SHP77 treated with DMSO at 0.1 percent for 48 hours (cell line): ENCODE measurements at regions not wholly inside any gene's neighbourhood (a gene's known extent, or its start where the extent isn't known, plus 50 kb on each side); places are given as distances from the start of the nearest gene placed in this dataset.

Source experiments
- DNase-seq: peaks from one replicate; lab custom pipeline; 2025; lab: John Stamatoyannopoulos, UW

DNA sequence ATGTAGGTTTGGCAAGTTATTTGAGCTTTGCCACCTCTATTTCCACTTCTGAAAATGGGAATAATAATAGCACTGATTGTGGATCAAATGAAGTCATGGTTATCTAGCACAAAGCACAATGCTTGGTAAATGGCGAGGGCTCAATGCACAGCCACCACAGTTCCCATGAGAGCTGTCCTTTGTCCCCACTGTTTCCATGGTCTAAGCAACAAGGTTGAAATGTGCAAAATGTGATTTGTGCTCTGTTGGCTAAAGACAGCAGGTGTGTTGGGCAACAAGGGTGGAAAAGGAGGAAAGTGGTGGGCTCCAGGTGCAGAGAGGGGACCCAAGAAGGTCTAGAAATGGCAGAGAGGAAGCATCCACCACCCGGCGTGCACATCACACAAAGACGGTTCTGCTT lies 200.5 kb downstream of the TRIM29 start:
- DNase-seq, result no peak

DNA sequence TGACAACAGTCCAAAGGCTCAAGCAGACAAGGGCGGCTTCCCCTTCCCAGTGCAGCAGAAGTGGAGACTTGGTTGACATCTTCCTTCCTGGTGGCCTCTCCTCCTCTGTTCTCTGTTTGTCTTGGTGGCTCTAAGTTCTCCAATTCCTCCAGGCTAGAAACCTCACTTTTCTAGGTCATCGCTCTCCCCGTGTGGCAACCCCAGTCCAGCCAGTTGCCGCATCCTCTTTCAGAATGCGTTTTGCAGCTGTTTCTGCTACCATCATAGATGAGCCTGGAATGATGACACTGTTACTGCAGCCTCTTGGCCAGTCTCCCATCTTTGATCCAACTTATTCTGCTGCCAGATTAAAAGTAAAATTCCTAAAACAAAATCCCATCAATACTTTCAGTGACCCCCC lies 201.5 kb downstream of the TRIM29 start:
- no peak for DNase-seq

DNA sequence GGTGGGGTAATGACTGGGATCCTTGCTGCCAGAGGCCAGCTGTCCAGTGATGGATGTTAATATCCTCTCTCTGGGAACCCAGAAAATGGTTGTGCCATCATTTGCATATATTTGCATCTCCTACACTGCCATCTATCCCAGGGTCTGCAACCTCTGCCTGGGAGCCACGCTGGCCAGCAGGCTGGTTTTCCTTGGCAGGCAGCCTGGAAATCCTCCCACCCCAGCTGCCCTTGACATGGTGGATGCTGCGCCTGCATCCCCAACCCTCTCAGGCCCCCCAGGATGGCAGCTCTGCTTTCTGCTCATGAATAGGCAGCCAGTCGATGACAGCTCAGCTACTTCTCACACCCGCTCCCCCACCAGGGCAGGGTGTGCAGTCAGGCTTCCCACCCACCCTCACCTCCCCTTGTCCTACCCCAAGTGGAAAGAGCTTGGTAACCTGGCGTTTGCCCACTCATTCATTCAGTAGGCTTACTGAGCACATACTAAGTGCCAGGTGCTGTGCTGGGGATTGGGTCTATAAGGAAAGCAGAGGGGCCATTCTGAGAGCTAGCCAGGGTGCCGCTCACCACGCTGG lies 202.5 kb downstream of the TRIM29 start:
- no peak for DNase-seq

DNA sequence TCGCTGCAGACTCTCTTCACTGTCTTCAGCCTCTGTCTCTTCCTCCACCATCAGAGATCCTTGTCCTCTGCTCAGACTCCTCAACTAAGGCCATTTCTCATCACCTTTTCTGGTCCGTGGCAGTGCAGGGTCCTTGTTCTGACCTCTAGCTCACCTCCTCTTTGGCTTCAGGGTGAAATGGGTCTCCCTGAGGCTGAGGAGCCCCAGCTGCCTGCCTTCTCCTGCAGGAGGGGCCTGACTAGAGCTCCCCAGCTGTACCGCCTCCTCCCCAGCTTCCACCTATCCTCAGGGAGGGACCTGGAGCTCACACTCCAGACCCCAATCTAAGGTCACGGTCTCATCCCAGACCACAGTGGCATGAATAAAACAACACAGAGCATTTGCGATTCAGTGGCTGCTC lies 203.0 kb downstream of the TRIM29 start:
- DNase-seq, result no peak

DNA sequence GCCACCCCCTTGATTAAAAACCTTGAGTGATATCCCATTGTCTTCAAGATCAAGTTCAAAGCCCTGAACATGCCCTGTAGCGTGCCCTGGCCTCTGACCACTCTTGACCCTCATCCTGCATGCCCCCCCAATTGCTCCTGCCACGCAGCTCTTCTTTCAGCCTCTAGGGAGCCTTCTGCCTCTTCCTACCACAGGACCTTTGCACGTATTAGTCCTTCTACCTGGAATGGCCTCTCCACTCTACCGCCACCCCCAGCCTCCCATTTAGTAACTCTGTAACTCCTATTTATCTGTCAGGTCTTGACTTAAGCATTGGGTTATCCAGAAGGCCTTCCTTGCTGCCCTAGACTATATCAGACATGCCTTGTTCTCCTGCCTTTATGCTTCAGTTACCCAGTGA lies 203.6 kb downstream of the TRIM29 start:
- DNase-seq, result no peak

DNA sequence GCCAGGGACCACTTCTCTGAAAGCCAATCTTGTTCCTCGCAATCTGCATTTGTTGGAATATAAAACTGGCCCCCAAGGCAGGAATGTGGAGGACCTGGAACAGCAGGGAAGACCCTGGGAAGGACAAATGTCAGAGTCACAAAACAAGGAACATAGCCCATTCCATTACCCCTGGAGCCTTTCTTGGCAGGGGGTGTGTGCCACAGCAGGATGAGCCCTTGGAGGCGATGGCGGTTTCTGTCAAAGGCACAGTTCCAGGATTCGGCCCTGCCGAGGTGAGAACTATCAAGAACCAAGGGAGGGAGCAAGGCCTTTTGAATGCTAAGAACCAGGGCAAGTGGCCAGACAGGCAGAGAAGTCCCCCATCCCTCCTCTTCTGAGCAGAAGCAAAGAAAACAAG lies 204.3 kb downstream of the TRIM29 start:
- DNase-seq, result no peak

DNA sequence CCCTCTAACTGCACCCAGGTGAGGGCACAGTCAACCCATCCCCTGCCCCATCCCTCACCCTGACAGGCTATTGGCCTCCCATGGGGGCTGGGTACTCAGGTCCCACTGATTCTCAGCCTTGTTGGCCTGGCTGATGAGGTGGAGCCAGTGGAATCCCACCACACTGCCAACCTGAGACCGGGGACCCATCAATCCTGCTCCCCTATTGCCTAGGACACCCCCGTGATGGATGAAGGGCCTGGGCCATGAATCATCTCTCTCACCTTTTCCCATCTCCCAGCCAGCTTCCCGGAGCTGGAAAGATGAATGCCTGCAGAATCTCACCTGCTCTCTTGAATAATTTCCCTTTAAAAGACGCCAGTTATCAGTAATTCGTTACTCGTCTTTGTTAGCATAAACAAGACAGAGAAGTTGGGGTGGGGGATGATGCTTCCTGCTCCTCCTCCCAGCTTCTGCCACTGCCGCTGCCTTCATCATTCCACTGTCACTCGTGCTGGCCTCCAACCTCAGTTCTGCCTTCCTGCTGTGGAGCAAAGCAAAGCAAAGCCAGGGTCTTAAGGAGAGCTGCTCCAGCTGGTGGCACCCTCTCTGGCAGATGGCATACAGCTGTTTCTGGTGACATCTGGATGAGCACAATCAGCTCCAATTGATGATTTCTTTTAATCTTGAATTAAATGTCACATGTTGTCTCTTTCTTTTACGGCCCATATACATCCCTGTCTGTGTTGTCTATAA lies 204.0 kb upstream of the NECTIN1 start:
- no peak for DNase-seq

DNA sequence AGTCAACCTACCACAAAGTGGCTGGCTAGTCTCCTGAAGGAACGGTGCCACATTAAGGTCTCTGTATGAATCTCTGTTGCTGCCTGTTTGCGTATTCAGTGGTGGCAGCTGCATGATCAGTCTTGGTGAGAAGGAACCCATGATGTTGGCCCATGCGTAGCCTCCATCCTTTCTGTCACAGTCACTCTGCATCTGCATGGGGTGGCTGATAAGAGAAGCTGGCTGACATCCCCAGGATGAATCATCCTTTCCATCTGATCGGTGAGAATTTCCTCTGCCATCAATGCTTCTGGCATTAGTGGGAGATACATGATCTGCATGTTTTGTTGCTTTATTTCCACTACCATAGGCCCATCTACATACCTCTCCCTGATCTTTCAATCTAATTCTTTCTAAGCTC lies 199.0 kb upstream of the NECTIN1 start:
- DNase-seq, result no peak

DNA sequence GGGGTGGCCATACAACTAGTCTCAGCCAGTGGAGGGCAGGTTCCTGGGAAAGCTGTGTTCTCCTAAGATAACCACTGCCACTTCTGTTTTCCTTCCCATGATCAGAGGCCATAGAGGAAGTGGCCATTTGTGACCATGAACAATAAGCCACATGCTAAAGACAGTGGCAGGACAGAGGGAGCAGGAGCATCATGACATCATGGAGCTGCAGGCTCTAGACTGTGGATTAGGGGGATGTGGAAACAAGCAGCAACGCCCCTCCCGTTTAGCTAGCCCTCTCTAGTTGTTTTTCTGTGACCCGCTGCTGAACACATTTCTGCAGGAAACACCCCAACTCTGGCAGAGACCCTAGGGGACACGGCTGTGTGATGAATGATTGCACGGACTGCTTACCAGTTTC lies 195.0 kb upstream of the NECTIN1 start:
- DNase-seq, result no peak

DNA sequence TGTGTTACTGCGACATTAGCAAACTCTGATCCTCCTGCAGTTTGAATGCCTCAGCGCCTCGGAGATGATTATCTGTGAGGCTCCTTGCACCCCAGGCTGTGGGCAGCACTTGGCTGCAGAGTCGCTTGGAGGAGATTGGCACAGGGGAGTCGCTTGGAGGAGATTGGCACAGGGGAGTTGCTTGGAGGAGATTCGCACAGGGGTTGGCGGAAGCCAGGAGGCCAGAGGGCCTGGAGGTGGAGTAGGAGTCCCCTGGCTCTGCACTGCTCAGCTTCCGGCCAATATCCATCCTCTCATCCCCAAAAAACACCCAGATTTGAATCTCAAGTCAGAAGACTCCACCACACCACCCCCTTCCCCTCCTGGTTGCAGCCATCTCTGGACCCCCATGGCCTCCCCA lies 192.6 kb upstream of the NECTIN1 start:
- DNase-seq, result no peak

DNA sequence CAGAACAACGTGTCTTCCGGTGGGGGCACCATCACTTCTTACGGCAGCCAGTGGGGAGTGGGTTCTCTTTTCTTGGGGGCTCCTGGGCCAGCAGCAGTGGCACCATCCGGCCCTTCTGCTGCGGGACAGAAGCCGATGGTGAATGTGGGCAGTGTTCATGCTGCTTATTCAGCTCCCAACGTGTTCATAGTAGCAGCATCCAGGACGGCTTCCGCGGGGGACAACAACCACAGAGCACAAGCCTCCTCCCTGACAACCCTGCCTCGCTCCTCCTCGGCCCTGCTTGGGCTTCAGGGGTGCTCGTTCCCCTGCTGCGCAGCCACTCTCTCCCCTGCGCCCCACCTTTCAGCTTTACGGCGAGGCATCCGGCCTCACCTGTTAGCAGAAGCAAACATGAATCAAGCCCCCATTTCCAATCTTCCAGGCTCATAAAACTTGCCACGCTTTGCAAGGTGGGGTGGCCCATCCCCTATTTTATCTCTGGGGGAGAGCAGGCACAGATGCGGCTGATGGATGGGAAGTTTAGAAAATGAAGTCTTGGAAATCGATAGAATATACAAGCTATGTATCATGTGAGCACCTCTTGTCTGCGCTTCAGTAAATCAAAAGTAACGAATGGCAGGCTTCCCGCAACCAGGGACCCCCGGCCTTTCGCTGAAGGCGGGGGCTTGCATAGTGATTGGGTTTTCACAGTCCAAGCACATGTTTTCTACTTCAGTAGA lies 191.8 kb upstream of the NECTIN1 start:
- no peak for DNase-seq

DNA sequence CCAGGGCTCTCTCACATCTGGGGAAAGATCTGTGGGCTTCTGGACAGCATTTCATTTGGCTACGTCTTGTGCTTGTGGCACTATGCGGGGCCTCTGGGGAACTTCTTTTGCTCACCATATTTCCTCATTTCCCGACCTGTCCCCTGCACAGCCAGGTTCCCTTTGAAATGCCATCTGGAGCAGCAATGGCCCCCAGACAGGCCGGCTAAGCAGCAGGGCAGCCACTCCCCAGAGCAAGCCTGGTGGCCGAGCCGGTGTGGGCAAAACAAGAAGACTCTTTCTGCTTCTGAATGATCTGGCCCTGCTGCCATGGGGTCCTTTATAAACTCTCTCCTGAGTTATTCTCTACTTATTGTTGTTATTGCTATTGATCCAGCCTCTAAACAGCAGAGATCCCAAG lies 190.7 kb upstream of the NECTIN1 start:
- no peak for DNase-seq

DNA sequence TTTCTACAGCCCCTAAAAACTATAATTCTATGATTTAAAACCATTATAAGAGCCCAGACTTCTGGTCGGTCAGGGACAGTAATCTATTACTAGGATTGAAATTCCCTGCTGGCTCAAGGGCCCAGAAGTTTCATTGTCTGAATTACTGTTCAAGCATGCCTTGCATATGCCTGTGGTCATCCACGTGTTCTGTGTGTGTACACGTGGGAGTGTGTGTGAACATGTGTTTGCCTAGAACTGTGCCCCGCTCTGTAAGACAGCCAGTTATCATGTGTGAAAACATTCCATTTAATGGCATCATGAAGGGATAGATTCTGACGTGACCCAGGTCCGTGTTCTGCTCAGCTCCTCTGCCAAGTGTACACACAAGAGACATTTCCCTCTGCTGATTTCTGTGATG lies 189.3 kb upstream of the NECTIN1 start:
- no peak for DNase-seq

DNA sequence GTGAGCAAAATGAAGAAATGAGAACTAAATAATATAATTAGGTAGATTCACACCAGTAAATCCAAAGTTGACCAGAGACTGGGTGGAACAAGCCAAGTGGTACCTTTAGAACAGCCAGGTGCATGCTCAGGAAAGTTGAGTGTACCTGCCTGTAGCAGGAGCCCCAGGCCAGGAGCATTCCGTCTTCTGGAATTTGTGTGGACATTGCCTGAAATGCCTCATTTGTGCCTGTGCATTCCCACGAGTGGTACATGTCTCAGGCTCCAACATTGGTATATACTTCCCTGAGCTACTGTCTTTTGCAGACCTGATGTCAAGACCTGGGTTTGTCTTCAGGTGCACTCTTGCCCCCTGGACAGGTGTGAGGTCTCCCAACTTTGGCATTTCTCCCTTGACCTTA lies 187.6 kb upstream of the NECTIN1 start:
- no peak for DNase-seq

DNA sequence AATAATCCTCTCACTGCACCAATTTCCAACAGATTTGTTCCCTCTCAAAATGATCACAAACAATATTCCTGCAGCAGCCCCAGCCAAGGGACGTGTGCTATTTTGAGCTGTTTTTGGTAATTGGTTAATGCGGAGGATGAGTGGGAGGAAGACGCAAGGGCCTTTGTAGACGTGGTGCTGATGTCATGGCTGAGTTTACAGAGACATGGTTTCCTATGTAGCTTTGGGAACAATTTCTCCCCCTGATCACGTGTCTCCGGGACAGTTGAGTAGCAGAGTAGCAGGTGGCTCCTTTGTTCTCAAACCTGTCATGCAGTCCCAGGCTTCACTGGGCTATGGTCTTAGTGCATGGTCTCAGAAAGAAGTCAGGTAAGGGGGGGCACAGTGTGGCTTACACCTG lies 183.2 kb upstream of the NECTIN1 start:
- peak; percentile 19 for DNase-seq

DNA sequence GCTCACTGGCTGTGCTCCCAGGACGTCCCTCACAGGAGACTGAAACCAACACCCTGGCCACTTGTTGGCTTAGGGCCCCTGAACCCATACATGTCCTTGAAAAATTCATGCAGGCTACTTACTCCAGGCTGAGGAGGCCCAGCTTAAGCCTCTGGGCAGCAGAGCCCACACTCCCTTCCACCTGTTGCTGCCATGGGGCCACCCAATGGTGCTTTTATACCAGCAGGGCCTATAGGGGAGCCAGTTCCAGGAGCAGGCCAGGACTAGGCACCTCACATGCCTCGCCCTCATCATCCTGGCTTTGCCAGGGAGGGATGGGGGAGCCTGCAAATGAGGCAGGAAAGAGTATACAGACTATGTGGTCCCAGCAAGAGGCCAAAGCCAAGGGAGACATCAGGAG lies 181.7 kb upstream of the NECTIN1 start:
- no peak for DNase-seq

DNA sequence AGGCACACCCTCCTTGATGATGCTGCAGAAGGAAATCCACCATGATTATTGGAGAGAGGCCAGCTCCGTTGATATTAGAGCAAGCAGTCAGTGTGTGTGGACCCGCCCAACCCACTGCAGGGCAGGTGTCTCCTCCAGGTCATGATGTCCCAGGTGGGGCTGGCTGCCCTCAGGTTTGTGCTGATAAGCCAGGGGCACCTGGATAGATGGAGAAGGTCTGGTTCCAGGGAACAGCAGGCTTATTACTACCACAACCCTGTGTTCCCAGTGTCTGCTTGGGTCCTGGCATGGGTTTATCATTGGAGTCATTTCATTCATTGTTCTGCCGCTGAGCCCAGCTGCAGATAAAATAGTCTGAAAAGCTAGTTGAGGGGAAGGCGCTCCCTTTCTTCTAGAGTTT lies 181.1 kb upstream of the NECTIN1 start:
- no peak for DNase-seq

DNA sequence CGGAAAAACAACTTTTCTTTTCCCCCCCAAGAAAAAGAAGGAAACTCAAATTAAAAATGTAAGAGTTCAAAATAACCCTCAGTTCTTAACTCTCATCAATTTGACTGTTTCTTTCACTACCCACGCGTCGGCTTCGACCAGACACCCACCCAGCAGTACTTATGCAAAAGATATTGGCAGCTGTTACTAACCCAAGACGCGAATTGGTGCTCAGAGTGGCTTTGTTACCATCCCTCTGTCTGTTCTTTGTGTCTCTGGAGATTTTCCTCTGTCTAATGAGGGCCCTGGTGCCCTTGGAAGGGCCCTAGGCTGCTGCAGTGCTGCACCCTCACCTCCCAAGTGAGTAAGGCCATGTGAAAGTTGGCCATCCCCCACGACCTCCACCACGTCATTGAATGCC lies 180.5 kb upstream of the NECTIN1 start:
- no peak for DNase-seq

DNA sequence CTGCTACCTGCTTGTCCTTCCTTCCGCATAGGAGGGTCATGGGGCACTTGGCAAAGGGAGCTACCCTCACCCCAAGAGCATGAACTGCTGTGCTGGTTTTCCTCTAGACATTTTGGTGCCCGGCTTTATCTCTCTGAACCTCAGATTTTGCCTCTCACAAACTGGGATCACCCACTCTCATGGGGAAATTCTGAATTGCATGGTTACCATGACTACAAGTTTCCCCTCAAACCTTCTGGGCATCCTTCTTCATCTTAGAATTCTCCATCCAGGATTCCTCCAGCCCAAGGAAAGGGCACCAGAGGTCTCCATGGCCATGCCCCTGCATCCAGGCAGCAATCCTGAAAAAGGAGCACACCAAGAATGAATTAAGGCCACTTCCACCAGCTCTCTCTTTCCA lies 180.1 kb upstream of the NECTIN1 start:
- no peak for DNase-seq

DNA sequence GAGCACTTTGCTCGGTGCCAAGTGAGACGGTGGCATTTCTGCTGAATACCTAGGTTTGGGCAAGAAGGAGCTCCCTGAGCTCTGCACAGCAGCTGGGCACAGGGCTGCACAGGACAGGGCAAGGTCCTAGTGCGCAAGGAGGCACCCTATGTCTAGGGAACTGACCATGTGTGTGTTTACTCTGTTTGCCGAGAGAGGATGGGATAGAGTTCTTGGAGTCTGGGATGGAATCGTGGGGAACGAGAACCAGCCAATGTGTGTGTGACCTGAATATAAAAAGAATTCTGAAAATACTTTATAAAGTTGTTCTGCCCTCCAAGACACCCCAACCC lies 179.5 kb upstream of the NECTIN1 start:
- DNase-seq, result no peak

DNA sequence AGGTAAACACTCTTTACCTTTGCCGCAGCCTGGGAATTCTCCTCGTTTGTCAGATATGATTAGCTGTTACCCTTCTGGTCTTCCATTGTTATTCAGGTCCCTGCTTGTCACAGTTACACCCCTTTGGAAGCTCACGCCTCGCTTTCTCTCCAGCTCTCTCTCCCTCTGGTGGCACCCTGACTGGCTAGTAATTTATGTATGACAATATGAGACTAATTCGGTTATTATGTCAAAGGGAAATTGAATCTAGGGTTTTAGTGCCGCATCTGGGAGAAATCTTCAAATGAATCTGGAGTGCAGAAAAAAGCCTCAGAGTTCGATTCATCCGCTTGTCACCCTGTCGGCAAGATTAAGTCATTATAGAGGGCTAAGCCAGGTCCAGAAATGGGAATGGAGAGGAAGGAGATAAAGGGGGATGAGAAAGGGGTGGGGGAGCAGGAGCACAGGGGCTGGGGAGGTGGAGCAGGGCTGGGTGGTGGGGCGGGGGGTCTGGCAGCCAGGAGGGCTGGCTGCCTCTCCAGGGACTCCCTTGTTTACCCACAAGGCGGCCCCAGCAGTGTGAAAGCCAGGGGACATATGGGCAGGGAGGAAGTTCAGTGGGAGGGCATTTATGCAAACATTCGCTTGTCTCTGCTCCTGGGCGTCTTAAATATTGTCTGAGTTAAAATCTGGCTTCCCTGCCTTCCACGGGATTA lies 179.0 kb upstream of the NECTIN1 start:
- no peak for DNase-seq

DNA sequence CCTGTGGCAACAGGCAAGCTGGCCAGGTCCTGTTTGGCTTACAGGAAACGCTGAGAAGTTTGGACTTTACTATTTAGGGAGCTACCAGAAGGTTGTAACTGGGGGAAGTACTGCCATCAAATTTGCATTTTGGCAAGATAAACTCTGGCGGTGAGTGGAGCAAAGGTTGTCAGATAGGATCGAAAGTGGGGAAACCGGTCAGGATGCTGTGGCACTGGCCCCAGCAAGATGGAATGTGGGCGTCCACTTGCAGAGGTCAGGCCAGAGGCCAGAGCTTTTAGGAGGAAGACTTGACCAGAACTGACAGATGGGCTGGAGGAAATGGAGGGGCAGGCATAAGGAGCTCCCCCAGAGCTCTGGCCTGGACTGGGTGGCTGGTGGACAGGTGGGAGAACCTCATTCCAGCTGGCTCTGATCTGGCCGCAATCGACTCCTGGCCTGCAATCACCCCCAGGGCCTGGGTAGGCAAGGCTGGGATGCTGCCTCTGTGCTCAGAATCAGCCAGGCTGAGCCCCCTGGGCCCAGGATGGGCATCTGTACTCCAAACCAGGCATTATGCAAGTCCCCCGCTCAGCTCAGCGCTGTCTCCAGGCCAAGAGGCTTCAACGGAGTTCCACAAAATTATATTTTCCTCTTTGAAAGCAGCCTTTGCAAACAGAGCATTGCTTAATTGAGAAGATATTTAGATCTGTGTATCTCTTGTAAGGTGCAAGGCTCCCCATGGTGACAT lies 178.3 kb upstream of the NECTIN1 start:
- DNase-seq, result no peak
